GM19468 (cell line): ENCODE measurements at regions not wholly inside any gene's neighbourhood (a gene's known extent, or its start where the extent isn't known, plus 50 kb on each side); places are given as distances from the start of the nearest gene placed in this dataset.

Source experiments
- ATAC-seq: cut with Tn5 transposase; IDR thresholded peaks from one replicate; pipeline ENCODE4 v1.9.1; 2021; ENCODE audit warnings: mild to moderate bottlenecking, moderate library complexity, moderate number of reproducible peaks; ENCODE audit not compliant: unreplicated experiment; ENCODE audit errors: extremely low read depth

DNA sequence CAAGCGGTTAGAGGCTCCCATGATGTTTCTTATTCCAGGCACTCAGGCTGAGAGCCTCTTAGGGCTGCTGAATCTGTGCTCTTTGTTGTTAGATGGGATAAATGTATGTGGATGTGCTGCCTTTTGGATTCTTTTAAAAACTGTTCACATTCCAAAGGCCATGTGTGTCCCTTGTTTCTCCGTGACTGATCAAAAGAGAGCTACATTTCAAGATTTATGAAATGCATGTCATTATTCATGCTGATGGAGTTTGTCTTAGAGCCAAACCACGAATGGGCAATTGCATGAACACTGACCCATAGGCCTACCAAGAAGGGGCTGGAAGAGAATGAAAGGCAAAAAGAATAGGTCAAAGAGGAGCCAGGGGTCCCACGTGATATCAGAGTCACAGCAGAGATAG, 104.9 kb upstream of the TSHZ2 start:
- no peak for ATAC-seq

GRCh38 chr20:52864916-52865605, 107.1 kb upstream of the TSHZ2 start:
- ATAC-seq = no peak

DNA sequence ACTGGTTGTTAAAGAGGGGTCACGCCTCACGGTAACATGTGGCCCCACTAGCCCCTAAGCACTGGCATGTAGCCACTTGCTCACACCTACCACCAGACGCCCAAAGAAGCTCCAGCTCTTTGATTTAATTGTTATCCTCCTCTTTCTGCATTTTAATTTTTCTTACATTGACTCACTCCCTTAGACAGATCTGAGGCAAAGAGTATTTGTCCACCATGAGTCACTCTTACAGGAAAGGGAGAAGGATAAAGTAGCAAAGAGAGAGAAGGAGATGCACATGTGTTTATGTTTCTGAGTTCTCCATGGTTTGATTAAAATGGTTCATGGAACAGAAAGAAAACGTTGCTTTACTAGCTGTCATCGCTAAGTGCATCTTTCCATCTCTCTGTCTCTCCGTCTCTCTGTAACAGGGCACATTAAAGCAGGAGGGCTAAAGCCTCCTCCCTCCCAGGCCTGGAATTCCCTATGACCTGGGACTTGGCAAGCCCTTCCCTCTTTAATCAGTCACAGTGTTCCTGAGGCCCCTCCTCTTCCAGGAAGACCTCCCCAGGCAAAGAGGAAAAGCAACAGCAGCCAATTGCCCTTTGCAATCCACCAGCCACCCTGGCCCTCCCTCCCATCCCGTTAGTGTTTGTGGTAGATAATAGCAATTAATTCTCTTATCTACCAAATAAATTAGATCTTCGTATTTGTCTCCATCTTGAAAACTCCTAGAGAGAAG, 112.8 kb upstream of the TSHZ2 start:
- no peak for ATAC-seq

GRCh38 chr20:52852714-52853113, 119.4 kb upstream of the TSHZ2 start:
- no peak for ATAC-seq

GRCh38 chr20:52847731-52848359, 124.3 kb upstream of the TSHZ2 start:
- no peak for ATAC-seq

DNA sequence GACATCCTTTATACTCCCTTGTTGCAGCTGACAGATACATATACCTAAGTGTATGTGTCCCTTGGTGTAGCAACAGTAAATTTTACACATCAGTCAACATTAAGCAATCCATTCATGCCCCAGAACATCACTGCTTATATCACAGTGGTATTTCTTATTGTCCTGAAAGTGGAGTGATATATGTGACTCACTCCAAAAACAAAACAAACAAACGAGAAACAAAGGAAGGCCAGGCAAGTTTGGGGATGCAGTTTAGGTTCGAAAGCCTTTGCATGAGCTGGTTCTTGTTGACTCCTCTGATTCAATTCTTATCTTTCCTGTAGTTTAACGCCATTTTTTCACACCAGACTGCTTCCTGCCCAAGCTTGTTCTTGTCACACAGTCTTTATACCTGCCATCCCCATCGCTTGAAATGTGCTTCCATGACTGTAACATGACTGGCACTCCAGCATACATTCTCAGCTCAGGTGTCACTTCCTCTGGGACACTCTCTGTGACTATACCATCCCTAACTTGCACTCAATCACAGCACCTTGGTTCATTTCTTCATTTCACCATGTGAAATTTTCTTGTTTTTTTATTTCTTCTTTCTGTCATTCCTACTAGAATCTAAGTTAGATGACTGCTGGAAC, 125.0 kb upstream of the TSHZ2 start:
- no peak for ATAC-seq

DNA sequence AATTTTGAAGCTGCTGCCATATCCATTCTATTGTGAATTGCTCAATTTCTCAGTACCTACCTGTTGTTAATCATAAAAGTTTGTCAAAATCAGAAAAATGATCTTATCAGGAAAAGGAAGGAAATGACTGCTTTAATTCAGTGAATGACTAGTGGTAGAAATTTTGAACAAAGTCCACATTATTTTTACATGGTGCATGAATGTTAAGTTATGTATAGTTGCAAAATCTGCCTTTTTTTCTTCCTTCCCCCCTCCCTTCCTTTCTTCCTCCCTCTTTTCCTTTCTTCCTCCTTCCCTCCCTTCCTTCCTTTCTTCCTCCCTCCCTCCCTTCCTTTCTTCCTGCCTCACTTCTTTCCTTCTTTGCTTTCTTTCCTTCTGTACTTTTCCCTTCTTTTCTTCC, 127.1 kb upstream of the TSHZ2 start:
- ATAC-seq = no peak

DNA sequence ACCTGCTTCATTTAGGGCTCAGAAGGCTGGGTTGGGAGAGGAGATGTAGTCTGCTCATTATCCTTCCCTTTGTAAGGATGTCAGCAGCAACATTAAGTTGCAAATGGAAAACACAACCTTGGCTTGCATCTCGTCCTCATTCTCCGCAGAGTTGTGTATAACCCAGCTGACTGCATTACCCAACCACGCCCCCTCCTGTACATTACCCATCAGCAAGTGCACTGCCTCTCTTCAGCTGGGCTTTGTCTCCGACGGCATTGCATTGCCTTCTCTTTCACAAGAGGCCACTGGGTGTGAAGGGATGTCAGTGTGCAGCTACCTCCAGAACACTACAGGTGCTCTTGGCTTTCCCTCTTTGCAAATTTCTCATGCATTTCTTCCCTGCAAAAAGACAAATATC, 128.7 kb upstream of the TSHZ2 start:
- ATAC-seq = no peak

GRCh38 chr20:52841003-52841402, 131.2 kb upstream of the TSHZ2 start:
- no peak for ATAC-seq

GRCh38 chr20:52840041-52840440, 132.1 kb upstream of the TSHZ2 start:
- ATAC-seq = no peak

GRCh38 chr20:52838510-52839241, 133.5 kb upstream of the TSHZ2 start:
- no peak for ATAC-seq

GRCh38 chr20:52837378-52837777, 134.8 kb upstream of the TSHZ2 start:
- no peak for ATAC-seq

DNA sequence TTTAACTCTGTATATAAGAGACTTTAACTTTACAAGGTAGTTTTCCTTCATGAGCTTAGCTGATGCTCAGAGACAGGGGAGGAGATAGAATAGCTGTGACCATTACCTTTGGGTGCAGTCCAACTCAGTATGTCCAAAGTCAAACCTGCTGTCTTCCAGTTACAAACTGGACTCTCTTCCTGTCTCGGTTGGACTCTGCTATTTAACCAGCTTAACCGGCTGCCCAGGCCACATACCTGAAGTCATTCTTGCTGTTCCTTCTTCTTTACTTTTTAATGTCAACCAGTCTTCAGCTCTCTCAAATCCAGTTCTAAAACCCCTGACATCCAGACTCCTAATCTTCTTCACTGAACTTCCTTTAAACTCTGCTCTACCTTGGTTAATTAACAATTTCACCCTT, 138.3 kb upstream of the TSHZ2 start:
- no peak for ATAC-seq

DNA sequence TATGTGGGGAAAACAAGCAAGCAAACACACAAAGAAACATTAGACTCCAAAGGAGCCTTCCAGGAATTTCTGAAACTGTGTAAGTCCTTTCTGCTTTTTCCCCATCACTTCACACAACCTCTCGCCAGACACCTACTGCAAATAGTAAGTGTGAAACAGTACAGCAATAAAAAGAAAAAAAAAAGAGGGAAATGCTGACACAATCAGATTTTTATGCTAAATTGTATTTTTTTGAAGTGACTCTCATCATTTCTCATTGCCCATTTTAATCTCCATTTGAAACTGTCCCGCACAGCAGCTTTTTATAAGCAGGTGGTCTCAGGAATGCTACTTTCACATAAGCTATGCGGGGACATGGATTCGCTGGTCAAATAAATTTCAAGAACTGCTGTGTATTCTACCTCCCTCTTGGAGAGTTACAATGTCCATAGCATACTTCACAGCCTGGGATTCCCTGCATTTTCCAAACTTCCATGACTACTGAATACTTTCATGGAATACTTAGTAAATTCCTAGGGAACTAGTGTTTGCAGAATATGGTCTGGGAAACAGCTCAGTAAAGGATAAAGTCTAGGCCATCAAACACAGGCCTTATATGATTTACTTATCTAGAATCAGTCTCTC, 139.9 kb upstream of the TSHZ2 start:
- ATAC-seq = no peak

DNA sequence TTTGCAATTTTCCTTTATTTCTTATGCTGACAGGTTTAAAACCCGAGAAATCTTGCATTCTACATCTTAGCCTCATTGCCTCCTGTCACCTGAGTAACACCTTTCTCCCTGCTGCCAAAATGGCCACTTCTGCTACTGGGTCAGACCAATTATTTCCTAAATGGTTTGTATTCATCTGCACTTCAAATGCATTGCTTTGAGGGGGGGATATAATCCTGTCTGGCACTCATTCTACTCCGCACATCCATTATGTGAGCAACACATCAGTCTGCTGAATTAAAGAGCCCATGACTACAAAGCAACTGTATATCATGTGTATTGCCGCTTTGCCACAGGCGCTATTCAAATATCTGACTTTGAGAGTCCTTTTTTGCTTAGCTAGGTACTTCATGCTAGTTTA, 141.6 kb upstream of the TSHZ2 start:
- no peak for ATAC-seq

DNA sequence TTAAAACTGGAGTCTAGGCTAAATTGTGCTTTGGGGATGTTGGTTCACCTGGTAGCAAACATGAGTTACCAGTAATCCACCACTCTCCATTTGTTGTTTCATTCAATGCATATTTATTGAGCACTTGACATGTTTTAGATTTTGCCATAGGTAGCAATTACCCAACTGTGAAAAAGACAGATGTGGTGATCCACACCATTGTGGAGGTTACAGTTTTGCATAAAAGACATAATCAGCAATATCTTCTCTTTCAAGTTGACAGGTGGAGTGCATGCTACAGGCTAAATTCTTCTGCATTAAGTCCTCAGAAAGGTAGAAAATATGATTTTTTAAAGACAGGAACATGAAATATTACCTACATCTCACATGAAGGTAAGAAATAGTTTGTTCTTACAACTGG, 143.0 kb upstream of the TSHZ2 start:
- ATAC-seq = no peak

DNA sequence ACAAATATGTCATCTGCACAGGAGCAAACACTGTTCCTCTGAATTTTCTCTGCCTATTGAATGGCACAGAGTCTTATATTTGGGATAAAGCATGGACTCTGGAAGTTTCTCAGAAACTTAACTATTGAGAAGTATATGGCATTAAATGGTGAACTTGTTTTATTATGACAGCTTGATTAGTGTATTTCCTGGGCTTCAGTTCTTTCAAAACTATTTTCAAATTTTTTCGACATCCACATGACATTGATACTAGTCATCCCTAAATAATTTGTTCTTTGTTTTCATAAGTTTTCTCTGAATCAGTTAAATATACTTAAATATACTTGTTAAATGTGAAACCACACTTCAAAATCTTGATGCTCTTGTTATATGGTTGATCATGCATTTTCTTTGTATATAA, 144.0 kb upstream of the TSHZ2 start:
- ATAC-seq = no peak

DNA sequence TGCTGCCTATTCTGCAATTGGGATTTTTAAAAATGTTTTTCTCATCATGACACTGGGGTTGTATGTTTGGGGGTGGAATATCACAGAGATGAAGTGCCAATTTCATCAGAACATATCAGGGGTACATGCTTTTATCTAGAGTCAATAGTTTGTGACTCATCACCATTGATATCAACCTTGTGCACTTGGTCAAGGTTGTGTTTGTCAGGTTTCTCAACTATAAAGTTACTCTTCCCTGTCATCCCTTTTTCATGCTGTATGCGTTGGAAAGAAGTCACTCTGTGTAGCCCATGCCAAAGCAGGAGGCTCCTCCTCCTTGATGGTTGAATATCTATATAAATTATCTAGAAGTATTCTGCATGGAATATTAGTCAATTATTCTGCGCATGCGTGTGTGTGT, 145.4 kb upstream of the TSHZ2 start:
- no peak for ATAC-seq

DNA sequence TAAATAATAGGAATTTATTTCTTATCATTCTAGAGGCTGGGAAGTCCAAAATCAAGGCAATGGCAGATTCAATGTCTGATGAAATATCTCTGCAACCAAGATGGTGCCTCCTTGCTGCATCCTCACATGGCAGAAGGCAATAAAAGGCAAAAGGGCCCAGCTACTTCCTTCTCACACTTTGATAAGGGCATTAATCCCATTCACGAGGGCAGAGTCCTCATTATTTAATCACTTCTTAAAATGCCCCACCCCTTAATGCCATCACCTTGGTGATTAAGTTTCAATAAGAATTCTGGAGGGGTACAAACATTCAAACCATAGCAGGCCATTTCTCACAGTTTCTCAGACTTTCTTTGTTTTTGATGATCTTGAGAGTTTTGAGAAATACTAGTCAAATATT, 145.8 kb upstream of the TSHZ2 start:
- ATAC-seq = no peak
